Panc1 (cell line): ENCODE measurements at regions not wholly inside any gene's neighbourhood (a gene's known extent, or its start where the extent isn't known, plus 50 kb on each side); places are given as distances from the start of the nearest gene placed in this dataset.

ENCODE experiments used
- SIN3A ChIP-seq: IDR thresholded peaks from 2 replicates; pipeline ENCODE4 v1.6.1; 2012; ENCODE audit warnings: low read depth, mild to moderate bottlenecking, low read length, moderate library complexity, borderline replicate concordance; ENCODE audit not compliant: insufficient read depth
- TF ChIP-seq, protein P1 (sequence below): fragments of 450-650 bp; IDR thresholded peaks from 2 replicates; pipeline ENCODE4 v1.5.1; 2017; ENCODE audit warnings: mild to moderate bottlenecking

DNA sequence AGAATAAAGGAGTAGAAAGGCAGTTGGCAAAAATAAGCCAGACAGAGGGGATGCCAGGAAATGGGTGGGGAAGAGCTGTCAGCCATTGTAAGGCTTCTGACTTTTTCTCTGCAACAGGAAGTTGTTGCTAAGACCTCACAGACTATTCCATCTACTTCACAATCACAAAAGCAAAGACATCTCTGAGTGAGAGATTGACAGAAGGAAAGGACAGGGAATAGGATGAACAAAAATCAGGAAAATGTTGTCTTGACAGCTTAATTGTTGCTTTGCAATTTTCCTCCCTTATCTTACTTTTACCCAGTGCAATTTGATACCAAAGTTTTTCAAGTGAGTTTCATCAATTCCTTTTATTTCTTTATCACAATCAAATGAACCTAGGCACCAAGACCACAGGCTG is 291.2 kb downstream of the CBLN4 start:
- TF ChIP-seq, protein P1, sequence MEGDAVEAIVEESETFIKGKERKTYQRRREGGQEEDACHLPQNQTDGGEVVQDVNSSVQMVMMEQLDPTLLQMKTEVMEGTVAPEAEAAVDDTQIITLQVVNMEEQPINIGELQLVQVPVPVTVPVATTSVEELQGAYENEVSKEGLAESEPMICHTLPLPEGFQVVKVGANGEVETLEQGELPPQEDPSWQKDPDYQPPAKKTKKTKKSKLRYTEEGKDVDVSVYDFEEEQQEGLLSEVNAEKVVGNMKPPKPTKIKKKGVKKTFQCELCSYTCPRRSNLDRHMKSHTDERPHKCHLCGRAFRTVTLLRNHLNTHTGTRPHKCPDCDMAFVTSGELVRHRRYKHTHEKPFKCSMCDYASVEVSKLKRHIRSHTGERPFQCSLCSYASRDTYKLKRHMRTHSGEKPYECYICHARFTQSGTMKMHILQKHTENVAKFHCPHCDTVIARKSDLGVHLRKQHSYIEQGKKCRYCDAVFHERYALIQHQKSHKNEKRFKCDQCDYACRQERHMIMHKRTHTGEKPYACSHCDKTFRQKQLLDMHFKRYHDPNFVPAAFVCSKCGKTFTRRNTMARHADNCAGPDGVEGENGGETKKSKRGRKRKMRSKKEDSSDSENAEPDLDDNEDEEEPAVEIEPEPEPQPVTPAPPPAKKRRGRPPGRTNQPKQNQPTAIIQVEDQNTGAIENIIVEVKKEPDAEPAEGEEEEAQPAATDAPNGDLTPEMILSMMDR, result no peak
- no peak for TF ChIP-seq SIN3A
